Activated naive CD8-positive, alpha-beta T cell treated with anti-CD3 and anti-CD28 coated beads, Interleukin-2, amount 50 U/mL, for 24 hours (primary cell): ENCODE measurements at regions not wholly inside any gene's neighbourhood (a gene's known extent, or its start where the extent isn't known, plus 50 kb on each side); places are given as distances from the start of the nearest gene placed in this dataset.

ENCODE experiments used
- ATAC-seq: fragments of 150-1000 bp; cut with Tn5 transposase; one replicate; pipeline ENCODE4 v1.10.0; 2021
- DNase-seq: peaks from one replicate; pipeline ENCODE4 v3.0.0; 2021
- H3K27ac Mint-ChIP-seq: one replicate; pipeline ENCODE4 v1.8.0; 2021; ENCODE audit warnings: mild to moderate bottlenecking, mixed read lengths
- H3K27me3 Mint-ChIP-seq: one replicate; pipeline ENCODE4 v1.8.0; 2021; ENCODE audit warnings: mixed read lengths
- H3K36me3 Mint-ChIP-seq: one replicate; pipeline ENCODE4 v1.8.0; 2021; ENCODE audit warnings: low read depth, mixed read lengths
- H3K4me1 Mint-ChIP-seq: one replicate; pipeline ENCODE4 v1.8.0; 2021; ENCODE audit warnings: mixed read lengths
- H3K4me3 Mint-ChIP-seq: one replicate; pipeline ENCODE4 v1.8.0; 2021; ENCODE audit warnings: mild to moderate bottlenecking, moderate library complexity, mixed read lengths
- H3K9me3 Mint-ChIP-seq: one replicate; pipeline ENCODE4 v1.8.0; 2021; ENCODE audit warnings: mixed read lengths

GRCh38 chr2:220000586-220000985, 373.2 kb downstream of the SLC4A3 start:
- H3K27me3 Mint-ChIP-seq, result peaks cover 2% of the 10 kb centered on the region
- H3K27ac Mint-ChIP-seq, result no peak overlapping the region
- H3K9me3 Mint-ChIP-seq, result no peaks in the 10 kb centered on the region
- H3K4me3 Mint-ChIP-seq, result no peak overlapping the region
- no peak for DNase-seq
- H3K36me3 Mint-ChIP-seq, result no peaks in the 10 kb centered on the region
- no peak for ATAC-seq
- no peaks in the 10 kb centered on the region for H3K4me1 Mint-ChIP-seq

GRCh38 chr2:220001751-220002150, 374.3 kb downstream of the SLC4A3 start:
- Mint-ChIP-seq H3K4me1 (no peaks in the 10 kb centered on the region), H3K27me3 (no peaks in the 10 kb centered on the region), H3K9me3 (no peaks in the 10 kb centered on the region), H3K36me3 (no peaks in the 10 kb centered on the region), H3K27ac (no peak overlapping the region), H3K4me3 (no peak overlapping the region)
- ATAC-seq (no peak), DNase-seq (no peak)

GRCh38 chr2:220002251-220002650, 374.8 kb downstream of the SLC4A3 start:
- DNase-seq (no peak), ATAC-seq (no peak)
- H3K27ac Mint-ChIP-seq, result no peak overlapping the region
- H3K4me1 Mint-ChIP-seq, result no peaks in the 10 kb centered on the region
- H3K36me3 Mint-ChIP-seq, result no peaks in the 10 kb centered on the region
- no peaks in the 10 kb centered on the region for H3K9me3 Mint-ChIP-seq
- H3K27me3 Mint-ChIP-seq, result no peaks in the 10 kb centered on the region
- H3K4me3 Mint-ChIP-seq, result no peak overlapping the region

- ATAC-seq (no peak), DNase-seq (no peak)
- no peak overlapping the region for H3K4me3 Mint-ChIP-seq
- no peaks in the 10 kb centered on the region for H3K9me3 Mint-ChIP-seq
- no peaks in the 10 kb centered on the region for H3K27me3 Mint-ChIP-seq
- H3K27ac Mint-ChIP-seq, result no peak overlapping the region
- H3K4me1 Mint-ChIP-seq, result no peaks in the 10 kb centered on the region
- no peaks in the 10 kb centered on the region for H3K36me3 Mint-ChIP-seq
Measured at GRCh38 chr2:220002699-220003098, 375.3 kb downstream of the SLC4A3 start.

GRCh38 chr2:220005362-220005761, 377.9 kb downstream of the SLC4A3 start:
- H3K27me3 Mint-ChIP-seq, result no peaks in the 10 kb centered on the region
- no peaks in the 10 kb centered on the region for H3K36me3 Mint-ChIP-seq
- H3K4me1 Mint-ChIP-seq, result no peaks in the 10 kb centered on the region
- DNase-seq (no peak), ATAC-seq (no peak)
- H3K4me3 Mint-ChIP-seq, result no peak overlapping the region
- no peak overlapping the region for H3K27ac Mint-ChIP-seq
- no peaks in the 10 kb centered on the region for H3K9me3 Mint-ChIP-seq

- Mint-ChIP-seq H3K27me3 (no peaks in the 10 kb centered on the region), H3K4me3 (no peak overlapping the region), H3K36me3 (no peaks in the 10 kb centered on the region), H3K9me3 (no peaks in the 10 kb centered on the region), H3K27ac (no peak overlapping the region), H3K4me1 (no peaks in the 10 kb centered on the region)
- ATAC-seq (no peak), DNase-seq (no peak)
Measured at GRCh38 chr2:220006152-220006621, 378.8 kb downstream of the SLC4A3 start.

GRCh38 chr2:220011859-220012258, 384.4 kb downstream of the SLC4A3 start:
- no peaks in the 10 kb centered on the region for H3K9me3 Mint-ChIP-seq
- DNase-seq, result no peak
- peaks cover 2% of the 10 kb centered on the region for H3K27me3 Mint-ChIP-seq
- no peaks in the 10 kb centered on the region for H3K36me3 Mint-ChIP-seq
- no peak for ATAC-seq
- H3K27ac Mint-ChIP-seq, result no peak overlapping the region
- H3K4me1 Mint-ChIP-seq, result no peaks in the 10 kb centered on the region
- H3K4me3 Mint-ChIP-seq, result no peak overlapping the region

- Mint-ChIP-seq H3K27me3 (peaks cover 2% of the 10 kb centered on the region), H3K4me1 (no peaks in the 10 kb centered on the region), H3K27ac (no peak overlapping the region), H3K4me3 (no peak overlapping the region), H3K9me3 (no peaks in the 10 kb centered on the region), H3K36me3 (no peaks in the 10 kb centered on the region)
- DNase-seq (no peak), ATAC-seq (no peak)
Measured at GRCh38 chr2:220014961-220015360, 387.5 kb downstream of the SLC4A3 start.

- H3K36me3 Mint-ChIP-seq, result no peaks in the 10 kb centered on the region
Measured at GRCh38 chr2:220015576-220015975, 388.1 kb downstream of the SLC4A3 start.

GRCh38 chr2:220025207-220025606, 397.8 kb downstream of the SLC4A3 start:
- no peak overlapping the region for H3K4me3 Mint-ChIP-seq
- H3K36me3 Mint-ChIP-seq, result no peaks in the 10 kb centered on the region
- no peak for DNase-seq
- no peak for ATAC-seq
- H3K27me3 Mint-ChIP-seq, result no peaks in the 10 kb centered on the region
- peaks cover 3% of the 10 kb centered on the region for H3K9me3 Mint-ChIP-seq
- H3K4me1 Mint-ChIP-seq, result no peaks in the 10 kb centered on the region
- no peak overlapping the region for H3K27ac Mint-ChIP-seq

More at GRCh38 chr2:220015576-220015975, 388.1 kb downstream of the SLC4A3 start:
- Mint-ChIP-seq H3K4me1 (no peaks in the 10 kb centered on the region), H3K27me3 (peaks cover 2% of the 10 kb centered on the region), H3K9me3 (no peaks in the 10 kb centered on the region), H3K27ac (no peak overlapping the region), H3K4me3 (no peak overlapping the region)
- ATAC-seq (no peak), DNase-seq (no peak)

- no peaks in the 10 kb centered on the region for H3K4me1 Mint-ChIP-seq
- H3K36me3 Mint-ChIP-seq, result no peaks in the 10 kb centered on the region
- H3K27me3 Mint-ChIP-seq, result no peaks in the 10 kb centered on the region
- H3K4me3 Mint-ChIP-seq, result no peak overlapping the region
- H3K9me3 Mint-ChIP-seq, result peaks cover under 1% of the 10 kb centered on the region
- no peak overlapping the region for H3K27ac Mint-ChIP-seq
- DNase-seq, result no peak
- ATAC-seq, result no peak
Measured at GRCh38 chr2:220029013-220029412, 401.6 kb downstream of the SLC4A3 start.

GRCh38 chr2:220033546-220033945, 406.1 kb downstream of the SLC4A3 start:
- no peaks in the 10 kb centered on the region for H3K36me3 Mint-ChIP-seq
- H3K4me3 Mint-ChIP-seq, result no peak overlapping the region
- DNase-seq (no peak), ATAC-seq (no peak)
- H3K4me1 Mint-ChIP-seq, result no peaks in the 10 kb centered on the region
- no peak overlapping the region for H3K27ac Mint-ChIP-seq
- no peaks in the 10 kb centered on the region for H3K9me3 Mint-ChIP-seq
- no peaks in the 10 kb centered on the region for H3K27me3 Mint-ChIP-seq

GRCh38 chr2:220034426-220035130, 407.1 kb downstream of the SLC4A3 start:
- Mint-ChIP-seq H3K27me3 (no peaks in the 10 kb centered on the region), H3K4me1 (no peaks in the 10 kb centered on the region), H3K36me3 (no peaks in the 10 kb centered on the region), H3K4me3 (no peak overlapping the region), H3K27ac (no peak overlapping the region), H3K9me3 (no peaks in the 10 kb centered on the region)
- no peak for DNase-seq
- no peak for ATAC-seq

- Mint-ChIP-seq H3K27me3 (no peaks in the 10 kb centered on the region), H3K4me1 (no peaks in the 10 kb centered on the region), H3K36me3 (no peaks in the 10 kb centered on the region), H3K4me3 (no peak overlapping the region), H3K27ac (no peak overlapping the region), H3K9me3 (no peaks in the 10 kb centered on the region)
- DNase-seq, result no peak
- ATAC-seq, result no peak
Measured at GRCh38 chr2:220036431-220036830, 409.0 kb downstream of the SLC4A3 start.

- no peak for ATAC-seq
- H3K4me3 Mint-ChIP-seq, result no peak overlapping the region
- no peaks in the 10 kb centered on the region for H3K4me1 Mint-ChIP-seq
- H3K27me3 Mint-ChIP-seq, result no peaks in the 10 kb centered on the region
- no peaks in the 10 kb centered on the region for H3K36me3 Mint-ChIP-seq
- H3K9me3 Mint-ChIP-seq, result no peaks in the 10 kb centered on the region
- DNase-seq, result no peak
- H3K27ac Mint-ChIP-seq, result no peak overlapping the region
Measured at GRCh38 chr2:220040346-220040745, 412.9 kb downstream of the SLC4A3 start.

GRCh38 chr2:220041447-220041846, 414.0 kb downstream of the SLC4A3 start:
- no peak overlapping the region for H3K27ac Mint-ChIP-seq
- no peaks in the 10 kb centered on the region for H3K4me1 Mint-ChIP-seq
- ATAC-seq, result no peak
- no peak for DNase-seq
- no peaks in the 10 kb centered on the region for H3K9me3 Mint-ChIP-seq
- no peak overlapping the region for H3K4me3 Mint-ChIP-seq
- no peaks in the 10 kb centered on the region for H3K36me3 Mint-ChIP-seq
- H3K27me3 Mint-ChIP-seq, result no peaks in the 10 kb centered on the region
